Stimulated activated naive CD4-positive, alpha-beta T cell treated with Interleukin-2 at 50 U/mL for 16 hours (primary cell): ENCODE measurements at regions not wholly inside any gene's neighbourhood (a gene's known extent, or its start where the extent isn't known, plus 50 kb on each side); places are given as distances from the start of the nearest gene placed in this dataset.

ENCODE experiments used
- DNase-seq: peaks from one replicate; lab custom pipeline; 2025; lab: John Stamatoyannopoulos, UW

DNA sequence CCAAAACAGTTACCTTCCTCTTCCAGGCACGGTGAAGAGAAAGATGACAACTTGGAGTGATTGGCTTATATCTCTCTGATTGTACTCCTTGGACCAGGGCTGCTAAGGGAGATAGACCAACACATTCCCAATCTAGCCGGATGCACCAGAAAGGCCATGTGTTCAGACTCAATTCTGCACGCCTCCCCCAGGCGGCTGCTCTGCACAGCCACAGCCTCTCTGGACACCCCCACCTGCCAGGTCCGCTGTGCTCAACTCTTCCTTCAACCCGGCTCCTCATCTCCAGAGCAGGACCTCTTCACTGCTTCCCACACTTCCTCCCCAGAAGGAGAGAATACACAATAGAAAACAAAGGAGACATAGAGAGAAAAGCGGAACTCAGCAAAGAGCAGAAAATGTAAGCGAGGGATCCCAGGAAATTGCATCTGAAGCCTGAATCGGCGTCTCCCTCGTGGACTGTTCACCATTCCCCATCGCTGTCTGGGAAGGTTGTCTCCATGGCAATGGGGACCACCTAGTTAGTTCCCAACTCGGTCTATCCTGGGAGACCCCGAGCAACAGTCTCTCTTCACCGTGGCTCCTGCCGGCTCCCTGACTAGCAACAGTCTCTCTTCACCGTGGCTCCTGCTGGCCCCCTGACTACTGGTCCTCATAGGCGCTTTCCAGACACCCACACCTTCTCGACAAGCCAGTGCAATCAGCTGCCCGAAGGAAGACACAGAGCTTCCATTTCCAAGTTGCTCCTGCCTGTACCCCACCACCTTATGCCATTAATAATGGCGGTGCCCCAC is 361.7 kb upstream of the MYT1L start:
- DNase-seq, result no peak

DNA sequence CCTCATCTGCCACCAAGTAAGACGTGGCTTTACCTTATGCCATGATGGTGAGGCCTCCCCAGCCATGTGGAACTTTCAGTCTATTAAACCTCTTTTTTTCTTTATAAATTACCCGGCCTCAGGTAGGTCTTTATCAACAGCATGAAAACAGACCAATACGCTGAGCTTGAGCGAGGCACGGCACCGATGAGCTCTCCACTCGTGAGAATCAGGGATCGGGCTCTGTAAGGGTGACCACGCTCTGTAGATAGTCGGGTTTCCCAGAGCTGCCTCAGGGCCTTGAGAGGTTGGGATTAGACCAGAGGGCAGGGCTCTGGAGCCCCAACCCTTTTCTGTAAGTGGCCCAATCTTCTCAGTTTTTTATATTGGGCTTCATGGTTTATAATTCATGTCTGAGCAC is 360.3 kb upstream of the MYT1L start:
- DNase-seq, result no peak

DNA sequence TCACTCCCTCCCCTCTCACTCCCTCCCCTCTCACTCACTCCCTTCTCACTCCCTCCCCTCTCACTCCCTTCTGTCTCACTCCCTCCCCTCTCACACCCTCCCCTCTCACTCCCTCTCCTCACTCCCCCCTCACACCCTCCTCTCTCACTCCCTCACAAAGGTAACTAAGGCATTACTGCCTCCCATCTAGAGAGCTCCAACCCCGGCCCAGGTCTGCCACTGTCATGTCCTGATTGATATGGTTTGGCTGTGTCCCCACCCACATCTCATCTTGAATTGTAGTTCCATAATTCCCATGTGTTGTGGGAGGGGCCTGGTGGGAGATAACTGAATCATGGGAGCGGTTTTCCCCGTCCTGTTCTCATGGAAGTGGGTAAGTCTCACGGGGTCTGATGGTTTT is 359.9 kb upstream of the MYT1L start:
- DNase-seq, result no peak

DNA sequence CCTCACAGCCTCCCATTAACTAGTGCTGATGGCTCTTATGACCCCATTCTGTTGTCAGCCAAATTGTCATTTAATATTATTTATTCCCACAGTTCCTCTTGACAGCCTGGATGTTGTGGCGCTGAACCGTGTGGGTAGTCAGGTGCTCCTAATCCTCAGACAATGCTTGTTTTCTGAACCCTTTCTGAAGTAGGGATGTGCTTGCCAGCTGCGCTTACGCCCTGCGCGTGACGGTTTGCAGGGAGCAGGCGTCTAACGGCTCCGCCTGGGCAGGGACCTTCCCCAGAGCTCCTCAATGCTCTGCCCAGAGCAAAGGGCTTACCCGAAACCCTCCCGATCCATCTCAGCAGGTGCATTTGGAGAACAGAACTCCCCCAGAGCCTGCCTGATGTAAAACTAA is 358.2 kb upstream of the MYT1L start:
- no peak for DNase-seq

DNA sequence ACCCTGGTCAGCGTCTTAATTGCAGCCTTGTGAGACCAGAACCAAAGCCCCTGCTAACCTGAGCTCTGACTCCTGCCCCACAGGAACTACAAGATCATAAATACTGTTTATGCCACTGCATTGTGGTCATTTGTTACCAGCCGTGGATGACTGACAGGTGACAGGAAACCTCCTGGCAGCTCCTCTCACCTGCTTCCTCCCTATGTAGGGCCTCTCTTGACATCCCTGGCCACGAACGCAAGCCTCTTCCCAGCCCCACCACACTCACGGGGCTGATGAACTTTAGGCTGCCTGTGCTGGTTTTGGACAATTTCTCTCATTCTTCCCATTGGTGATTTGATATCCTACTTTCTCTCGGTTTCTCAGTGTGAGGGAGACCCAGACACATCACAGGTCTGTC is 357.2 kb upstream of the MYT1L start:
- no peak for DNase-seq

DNA sequence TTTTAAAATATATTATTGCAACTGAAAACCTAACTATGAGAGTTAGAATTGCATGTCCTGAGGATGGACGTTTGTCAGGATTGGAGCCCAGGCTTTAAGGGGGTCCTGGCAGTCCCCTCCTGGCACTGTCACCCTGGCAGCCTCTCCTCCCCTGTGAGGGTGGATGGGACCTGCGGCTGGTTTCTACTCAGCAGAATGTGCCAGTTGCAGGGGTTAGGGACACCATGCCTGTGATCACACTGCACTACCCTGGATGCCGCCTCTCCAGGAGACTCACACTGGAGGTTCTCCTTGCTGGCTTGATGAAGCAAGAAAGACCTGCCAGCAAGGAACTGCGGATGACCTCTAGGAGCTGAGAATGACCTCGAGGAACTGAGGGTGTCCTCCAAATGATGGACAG is 356.7 kb upstream of the MYT1L start:
- no peak for DNase-seq

DNA sequence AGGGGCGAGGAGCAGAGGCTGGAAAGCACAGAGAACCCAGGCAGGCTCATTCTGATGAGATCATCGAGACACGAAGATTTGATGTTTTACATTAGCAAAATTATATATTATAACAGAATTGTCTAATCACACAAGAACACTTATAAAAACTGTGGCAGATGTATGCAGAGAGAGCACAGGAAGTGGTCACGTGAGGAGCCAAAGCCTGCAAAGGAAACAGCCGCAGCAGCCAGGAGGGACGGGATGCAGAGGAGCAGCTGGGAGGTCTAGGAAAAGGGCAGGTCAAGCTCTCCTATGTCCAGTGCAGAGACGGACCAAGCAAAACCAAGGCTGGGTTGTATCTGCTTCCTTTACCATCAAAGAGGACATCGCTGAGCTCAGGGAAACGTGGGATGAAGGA is 355.1 kb upstream of the MYT1L start:
- no peak for DNase-seq

DNA sequence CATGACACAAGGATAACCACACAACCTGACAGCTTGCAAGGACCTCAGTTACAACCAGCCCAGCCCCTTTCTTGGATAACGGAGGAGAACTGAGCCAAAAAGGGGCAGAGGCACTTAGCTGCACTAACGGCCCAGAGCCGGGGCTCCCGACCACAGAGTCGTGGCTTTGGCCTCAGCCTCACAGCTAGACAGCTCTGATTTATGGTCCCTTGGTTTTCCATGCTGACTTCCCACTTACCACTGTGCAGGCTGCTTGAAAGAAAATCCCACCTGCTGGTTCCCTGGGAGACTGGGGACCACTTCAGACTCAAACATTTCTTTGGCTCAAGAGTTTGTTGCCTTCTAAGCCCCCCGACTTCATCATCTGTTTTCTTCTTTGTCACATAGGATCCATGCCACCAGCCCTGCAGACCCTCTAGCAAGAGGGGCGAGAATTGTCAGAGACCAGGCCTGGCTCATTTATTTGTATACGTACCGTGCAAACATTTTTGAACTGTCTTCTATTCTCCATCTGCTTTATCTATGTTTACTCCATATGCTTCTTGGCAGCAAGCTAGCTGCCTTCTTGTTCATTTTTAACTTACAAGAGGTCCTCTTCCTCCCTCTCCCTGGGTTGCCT is 352.6 kb upstream of the MYT1L start:
- DNase-seq, result no peak

DNA sequence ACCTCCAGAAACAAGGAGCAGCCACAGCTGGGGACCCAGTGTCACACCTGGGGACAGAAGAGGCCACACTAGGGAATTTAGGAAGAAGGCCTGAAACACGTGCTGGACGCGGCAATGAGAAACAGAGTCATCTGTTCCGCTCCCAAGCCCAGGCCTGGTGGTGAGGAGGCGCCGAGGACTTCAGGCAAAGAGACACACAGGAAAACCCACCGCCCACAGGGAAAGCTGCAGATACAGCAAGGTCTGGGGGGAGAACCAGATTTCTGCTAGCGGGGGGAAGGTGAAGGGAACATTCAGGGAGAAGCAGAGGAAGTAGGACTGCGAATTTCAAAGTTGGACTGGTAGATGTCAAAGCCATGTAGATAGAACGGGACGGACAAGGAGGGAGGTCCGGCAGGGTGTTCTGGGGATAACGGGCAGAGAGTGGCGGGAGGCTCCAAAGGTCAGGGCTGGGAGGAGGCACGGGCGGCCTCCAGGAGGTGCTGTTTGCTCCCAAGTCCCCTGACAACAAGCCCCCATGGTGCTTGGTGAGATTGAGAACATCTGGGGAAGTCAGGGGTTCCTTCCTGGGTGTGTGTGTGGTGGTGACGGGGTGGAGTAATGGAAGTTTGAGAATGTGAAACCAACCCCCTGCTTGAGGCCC is 351.7 kb upstream of the MYT1L start:
- DNase-seq, result no peak

DNA sequence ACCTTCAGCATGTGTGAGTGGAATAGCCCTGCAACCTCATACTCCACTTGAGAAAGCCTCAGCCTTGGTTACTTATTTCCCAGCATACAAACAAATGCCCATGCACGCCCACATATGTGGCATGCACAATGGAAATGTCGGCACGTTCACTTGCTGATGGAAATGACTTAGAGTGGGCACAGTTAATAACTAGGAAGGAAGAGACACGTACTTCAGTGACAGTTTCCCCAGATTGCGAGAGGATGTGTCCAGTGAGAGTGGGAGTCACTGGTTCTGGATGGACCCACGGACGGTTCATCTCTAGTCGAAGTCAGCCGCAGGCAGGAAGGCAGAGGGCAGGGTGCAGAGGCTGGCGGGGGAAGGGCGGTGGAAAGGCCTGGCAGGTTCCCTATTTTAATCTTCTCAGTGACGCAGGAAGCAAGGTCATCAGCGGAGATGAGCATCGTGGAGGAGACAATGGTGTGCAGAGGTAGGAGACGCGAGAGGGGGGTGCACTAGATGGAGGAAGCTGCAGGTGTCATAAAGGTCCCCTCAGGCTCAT is 350.7 kb upstream of the MYT1L start:
- DNase-seq, result no peak

DNA sequence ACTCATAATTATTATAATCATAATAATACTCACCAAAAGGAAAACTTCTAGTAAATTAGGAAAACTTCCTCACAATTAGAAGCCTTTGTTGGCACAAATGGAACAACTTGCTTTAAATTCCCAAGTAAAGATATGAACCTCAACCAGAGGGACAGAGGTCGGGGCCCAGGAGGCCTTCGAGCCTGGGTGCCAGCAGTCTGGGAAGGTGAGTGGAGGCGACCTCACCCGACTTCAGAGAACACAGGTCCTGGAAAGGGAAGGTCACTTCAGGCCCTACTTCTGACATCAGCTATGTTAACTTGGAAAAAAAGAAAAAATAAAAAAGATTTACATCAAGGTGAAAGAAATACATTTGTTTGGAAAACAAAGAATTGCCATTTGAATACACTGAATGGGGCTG is 350.0 kb upstream of the MYT1L start:
- no peak for DNase-seq

DNA sequence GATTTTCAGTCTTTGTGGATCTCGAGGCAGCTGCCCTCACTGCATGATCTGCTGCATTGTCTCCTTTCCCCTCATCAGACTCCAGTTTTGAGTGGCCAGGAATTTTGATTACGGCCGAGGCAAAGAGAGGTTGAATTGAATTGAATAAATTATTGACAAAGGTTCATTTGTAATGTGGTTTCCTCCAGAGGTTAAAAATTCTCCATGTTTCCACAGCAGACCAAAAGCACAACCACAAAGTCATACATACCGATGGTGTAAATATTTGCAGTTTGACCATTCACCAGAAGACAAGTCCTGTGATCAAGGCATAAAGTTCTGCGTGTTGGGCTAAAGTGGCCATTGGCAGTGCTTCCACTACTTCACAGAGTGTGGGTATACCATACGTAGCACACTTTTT is 343.8 kb upstream of the MYT1L start:
- no peak for DNase-seq

DNA sequence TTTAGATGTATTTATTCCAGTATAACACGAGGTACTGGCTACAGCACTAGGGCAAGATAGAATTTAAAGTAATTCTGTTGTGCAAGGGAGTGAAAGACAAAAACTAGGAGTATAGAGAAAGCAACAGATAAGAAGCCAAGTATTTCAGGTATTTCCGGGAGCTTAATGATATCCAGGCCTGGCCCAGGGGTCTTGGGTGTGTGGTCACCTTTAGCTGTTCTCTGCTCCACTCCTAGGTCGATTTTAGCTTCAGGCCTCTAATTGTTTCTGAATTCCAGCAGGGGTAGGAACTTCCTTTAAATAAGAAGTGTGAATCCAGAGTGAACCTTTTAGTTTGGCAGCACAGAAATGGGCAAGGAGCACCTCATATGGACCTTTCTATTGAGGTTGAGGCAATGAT is 342.3 kb upstream of the MYT1L start:
- no peak for DNase-seq

DNA sequence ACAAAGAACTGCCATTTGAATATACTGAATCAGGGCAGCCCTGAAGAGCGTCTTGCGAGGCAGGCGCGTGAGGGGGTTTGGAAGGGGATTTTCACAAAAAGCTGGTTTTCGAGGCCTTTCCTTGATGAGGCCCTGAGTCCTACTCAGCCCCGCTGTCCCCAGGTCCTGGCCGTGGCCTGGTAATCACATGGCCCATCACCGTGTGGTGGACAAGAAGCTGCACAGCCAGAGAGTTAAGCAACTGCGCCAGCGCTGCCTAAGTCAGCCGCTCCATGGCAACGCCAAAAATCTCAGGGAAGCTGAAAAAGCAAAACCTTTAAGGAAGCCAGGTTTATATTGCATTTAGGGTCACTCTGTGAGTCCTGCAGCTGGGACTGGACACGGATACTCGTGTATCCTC is 341.2 kb upstream of the MYT1L start:
- no peak for DNase-seq

DNA sequence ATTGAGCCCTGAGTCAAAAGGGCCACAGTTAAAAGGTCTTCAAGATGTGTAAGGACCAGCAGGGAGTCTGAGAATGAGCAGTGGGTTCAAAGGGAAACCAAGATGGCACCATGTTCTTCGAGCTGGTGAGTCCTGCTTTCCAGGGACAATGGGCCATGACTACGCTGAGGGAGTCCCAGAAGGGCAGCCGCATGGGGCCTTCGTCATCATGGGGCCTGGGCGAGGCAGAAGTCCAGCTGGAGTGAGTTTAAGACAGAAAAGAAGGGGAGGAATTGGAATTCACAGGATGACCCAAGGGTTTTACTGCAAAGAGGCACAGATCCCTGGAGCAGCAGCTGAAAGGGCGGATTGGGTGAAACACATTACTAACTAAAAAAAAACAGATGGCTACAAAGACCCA is 340.8 kb upstream of the MYT1L start:
- DNase-seq, result no peak

DNA sequence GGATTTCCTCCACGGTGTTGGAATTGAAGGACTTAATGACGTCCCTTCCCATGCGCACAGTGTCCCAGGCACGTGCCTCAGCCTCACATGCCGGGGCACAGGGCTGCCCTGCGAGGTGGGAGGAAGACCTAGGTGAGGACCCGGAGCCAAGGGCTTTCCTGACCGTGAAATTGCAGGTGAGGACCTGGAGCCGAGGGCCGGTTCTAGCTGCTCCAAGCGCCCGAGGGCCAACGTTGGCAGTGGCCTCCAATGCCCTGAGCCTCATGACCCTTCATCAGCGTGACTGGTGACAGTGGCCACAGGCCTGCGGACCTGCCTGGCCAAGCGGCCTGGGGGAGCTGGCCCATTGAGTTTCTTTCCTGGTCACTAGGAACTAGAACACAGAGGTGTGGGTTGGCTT is 338.2 kb upstream of the MYT1L start:
- no peak for DNase-seq

DNA sequence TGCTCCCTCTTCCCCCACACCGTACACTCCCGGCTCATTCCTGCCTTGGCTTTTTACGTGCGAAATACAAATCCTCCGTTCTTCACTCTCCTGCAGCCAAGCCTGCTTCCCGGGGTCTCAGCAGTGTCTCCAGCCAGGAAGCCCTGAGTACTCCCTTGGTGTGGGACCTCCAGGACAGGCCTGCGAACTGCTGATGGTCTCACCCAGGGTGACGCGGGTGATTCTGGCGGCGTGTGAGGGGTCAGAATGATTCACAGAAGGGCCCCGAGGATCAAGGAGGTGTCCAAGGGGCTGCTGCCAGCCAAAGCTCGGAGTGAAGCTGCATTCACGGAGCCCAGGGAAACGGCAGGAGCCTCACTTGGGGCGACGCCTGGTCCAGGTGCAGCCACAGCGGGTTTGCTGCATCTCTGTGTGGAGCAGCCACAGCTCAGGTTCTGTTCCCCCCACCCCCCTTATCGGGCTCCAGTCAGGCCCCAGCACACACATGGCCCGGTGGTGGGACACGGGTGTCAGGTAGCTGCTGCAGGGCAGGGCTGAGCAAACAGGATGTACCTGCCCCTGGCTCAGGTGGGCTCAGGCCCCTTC is 337.7 kb upstream of the MYT1L start:
- DNase-seq, result no peak

DNA sequence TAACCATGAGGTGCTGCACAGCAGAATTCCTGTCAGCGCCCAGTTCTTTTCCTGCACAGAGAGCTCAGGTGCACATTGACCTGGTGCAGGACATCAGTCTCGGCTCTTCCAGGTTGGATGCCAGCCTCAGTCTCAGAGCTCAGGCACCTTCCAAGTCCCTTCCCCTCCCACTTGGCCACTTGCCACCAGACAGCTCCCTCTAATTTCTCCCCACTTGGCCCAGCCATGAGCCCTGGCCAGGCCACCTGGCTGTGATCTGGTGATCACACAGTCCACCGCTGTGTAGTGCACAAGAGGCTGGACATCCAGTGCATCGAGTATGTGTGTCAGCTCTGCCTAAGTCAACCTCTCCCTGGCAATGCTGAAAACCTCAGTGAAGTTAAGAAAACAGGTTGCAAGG is 336.6 kb upstream of the MYT1L start:
- DNase-seq, result no peak

DNA sequence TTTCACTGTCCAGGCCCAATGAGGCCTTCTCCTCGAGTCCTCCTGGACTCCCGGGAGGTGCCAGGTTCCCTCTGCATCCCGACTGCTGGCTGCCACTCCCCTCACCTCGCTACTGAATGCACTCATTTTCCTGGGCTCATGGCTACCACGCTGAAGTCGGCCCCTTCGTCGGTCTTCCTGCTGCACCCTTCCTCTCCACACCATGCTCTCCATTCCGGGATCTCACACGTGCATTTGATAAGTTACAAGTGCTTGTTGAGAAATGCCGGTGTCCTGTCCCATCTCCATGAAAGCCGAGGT is 334.7 kb upstream of the MYT1L start:
- no peak for DNase-seq

DNA sequence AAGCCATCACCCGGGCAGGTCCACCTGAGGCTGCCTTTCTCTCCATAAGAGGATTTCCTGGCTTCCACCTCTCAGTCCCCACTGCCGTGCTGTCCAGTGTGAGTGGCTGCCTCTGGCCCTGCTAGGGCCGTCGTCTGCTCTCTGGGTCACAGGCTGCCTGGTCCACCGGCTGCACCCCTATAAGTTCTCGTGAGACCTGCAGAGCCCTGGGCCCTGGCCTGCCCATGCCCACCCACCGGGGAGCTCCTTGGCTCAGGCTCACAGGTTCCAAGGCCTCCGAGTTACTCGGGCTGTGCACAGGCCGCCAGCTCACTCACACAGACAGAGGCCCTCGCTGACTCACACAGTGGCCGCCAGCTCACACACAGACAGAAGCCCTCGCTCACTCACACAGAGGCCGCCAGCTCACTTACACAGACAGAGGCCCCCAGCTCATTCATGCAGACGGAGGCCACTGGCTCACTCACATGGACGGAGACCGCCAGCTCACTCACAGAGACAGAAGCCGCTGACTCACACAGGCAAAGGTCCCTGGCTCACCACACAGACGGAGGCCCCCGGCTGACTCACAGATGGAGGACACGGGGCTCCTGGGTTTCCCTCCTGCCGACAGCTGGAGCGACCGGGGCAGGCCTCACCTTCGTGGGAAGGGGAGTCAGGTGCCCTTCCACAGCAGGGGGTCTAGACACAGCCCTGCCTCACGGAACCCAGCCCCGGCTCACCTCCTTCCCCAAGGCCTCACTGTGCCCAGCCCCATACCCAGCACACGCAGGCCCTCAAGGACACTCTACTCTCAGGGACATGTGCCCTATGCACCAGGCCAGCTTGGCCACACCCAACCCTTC is 334.1 kb upstream of the MYT1L start:
- DNase-seq, result no peak

DNA sequence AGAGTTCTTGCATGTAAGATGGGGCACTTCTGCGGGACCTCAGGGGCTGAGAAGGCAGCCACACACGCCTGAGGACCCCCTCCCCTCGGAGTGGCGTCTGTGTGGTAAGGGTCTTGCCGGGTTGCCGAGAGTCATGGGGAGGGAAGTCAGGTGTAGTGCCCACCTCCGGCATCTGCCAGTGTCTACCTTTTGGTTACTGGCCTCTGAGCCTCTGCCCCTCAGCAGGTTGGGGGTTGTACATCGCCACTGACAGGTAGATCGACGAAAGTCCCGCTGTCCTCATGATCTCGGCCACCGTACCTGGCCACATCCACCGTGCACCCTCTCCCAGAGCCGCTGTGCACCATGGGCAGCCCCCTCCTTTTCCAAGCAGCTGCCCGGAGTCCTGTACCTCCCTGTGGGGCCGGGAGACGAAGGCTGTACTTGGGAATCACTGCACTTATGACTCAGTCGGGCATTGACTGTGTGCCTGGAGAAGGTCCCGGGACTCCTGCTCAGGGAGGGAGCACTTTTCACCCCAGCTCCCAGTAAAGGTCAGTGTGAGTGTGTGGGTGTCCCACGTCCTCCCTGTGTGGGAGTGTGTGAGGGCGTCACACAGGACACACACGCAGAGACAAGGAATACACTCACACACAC is 332.4 kb upstream of the MYT1L start:
- no peak for DNase-seq
